ENCODE measurements at regions not wholly inside any gene's neighbourhood (a gene's known extent, or its start where the extent isn't known, plus 50 kb on each side); places are given as distances from the start of the nearest gene placed in this dataset.

DNA sequence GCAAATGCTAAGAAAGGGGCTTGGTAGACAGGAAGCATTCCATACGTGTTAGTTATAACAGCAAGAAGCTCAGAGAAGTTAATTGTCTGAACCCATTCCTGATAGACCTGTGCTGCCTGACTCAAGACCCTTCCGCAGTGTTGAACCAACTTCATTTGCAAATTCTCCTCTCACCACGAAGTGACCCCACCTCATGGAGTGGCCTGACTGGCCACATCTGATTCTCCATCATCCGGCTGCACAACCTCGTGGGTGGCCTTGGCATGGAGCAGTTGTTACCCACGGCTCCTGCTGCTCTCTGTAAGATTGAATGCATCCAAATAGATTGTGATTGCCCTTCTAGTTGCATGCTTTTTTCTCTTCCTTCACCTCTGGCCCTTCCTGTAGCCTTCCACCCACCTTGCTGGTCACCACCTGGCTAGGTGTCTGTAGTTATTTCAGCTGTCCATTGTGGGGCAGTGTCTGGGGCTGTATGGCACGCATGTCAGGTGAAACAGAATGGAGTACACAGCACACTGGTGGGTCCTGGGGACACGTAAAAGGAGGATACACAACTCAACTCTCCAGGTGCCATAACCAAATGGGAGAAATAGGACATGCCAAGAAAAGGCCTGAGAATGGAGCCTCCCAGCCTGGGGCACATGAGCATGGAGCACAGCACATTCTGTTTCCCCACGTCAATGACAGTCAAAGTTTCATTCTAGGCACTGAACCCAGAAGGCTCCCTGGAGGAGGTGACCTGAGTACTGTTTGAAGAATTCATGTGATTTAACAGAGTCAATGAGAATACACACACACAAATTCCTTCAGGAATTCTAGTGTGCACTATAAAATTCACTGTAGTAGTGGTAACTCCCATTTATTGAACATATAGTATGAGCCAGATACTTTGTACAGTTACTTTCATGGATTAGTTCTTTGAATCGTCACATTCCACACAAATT is 70.5 kb upstream of the PTCH1 start:
- TF ChIP-seq, protein P1, sequence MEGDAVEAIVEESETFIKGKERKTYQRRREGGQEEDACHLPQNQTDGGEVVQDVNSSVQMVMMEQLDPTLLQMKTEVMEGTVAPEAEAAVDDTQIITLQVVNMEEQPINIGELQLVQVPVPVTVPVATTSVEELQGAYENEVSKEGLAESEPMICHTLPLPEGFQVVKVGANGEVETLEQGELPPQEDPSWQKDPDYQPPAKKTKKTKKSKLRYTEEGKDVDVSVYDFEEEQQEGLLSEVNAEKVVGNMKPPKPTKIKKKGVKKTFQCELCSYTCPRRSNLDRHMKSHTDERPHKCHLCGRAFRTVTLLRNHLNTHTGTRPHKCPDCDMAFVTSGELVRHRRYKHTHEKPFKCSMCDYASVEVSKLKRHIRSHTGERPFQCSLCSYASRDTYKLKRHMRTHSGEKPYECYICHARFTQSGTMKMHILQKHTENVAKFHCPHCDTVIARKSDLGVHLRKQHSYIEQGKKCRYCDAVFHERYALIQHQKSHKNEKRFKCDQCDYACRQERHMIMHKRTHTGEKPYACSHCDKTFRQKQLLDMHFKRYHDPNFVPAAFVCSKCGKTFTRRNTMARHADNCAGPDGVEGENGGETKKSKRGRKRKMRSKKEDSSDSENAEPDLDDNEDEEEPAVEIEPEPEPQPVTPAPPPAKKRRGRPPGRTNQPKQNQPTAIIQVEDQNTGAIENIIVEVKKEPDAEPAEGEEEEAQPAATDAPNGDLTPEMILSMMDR (conservative IDR thresholded peaks at IDR 0.05; ENCODE audit: low read length) = 0 out of 2 replicates have a peak, but pooled peaks have one; percentile 12
- no peak for TF ChIP-seq EZH2phosphoT487 (IDR thresholded peaks at IDR 0.05; ENCODE audit: borderline replicate concordance)
